Ovary (tissue), 7 donors: ENCODE measurements at regions not wholly inside any gene's neighbourhood (a gene's known extent, or its start where the extent isn't known, plus 50 kb on each side); places are given as distances from the start of the nearest gene placed in this dataset.

ENCODE experiments used
- DNase-seq, 5 donors: peaks; one replicate each; pipeline ENCODE4 v3.0.0-alpha.2; 2019 to 2020
- H3K27ac ChIP-seq, 2 donors: fragments of 200-600 bp; one replicate each; pipeline versions ENCODE4 v1.5.1 to v1.8.0; 2019 to 2022
- H3K27me3 ChIP-seq: fragments of 200-600 bp; one replicate; pipeline ENCODE4 v1.8.0; 2022
- H3K36me3 ChIP-seq: fragments of 200-600 bp; sonication (generic); one replicate; pipeline ENCODE4 v1.5.1; 2019
- H3K4me1 ChIP-seq: one replicate; pipeline ENCODE4 v1.8.1; 2013; ENCODE audit warnings: mild to moderate bottlenecking, moderate library complexity; ENCODE audit not compliant: insufficient read depth
- H3K4me3 ChIP-seq: fragments of 200-600 bp; sonication (generic); one replicate; pipeline ENCODE4 v1.5.1; 2017
- H3K9me3 ChIP-seq, 2 donors: fragments of 200-600 bp in 1 of 2; sonication (generic) in 1 of 2; one replicate each; pipeline versions ENCODE4 v1.5.1 to v1.8.1; 2013 to 2019; ENCODE audit warnings: mild to moderate bottlenecking in 1 of 2, moderate library complexity in 1 of 2
- EP300 ChIP-seq: sonication (generic); formaldehyde crosslinking; IDR thresholded peaks from one replicate; pipeline ENCODE4 v1.6.1; 2017; ENCODE audit warnings: antibody characterized with exemption
- POLR2A ChIP-seq: fragments of 450-650 bp; IDR thresholded peaks from one replicate; pipeline ENCODE4 v1.6.1; 2017; ENCODE audit warnings: antibody characterized with exemption, mild to moderate bottlenecking, moderate library complexity
- WGBS, 3 donors: extraction: QIAGEN DNeasy Blood & Tissue Kit in 1 of 3; methylation state at CpG; one replicate each; pipeline versions ENCODE4 v1.1.5 to v1.1.7; 2013 to 2017; 5-methylcytosine and 5-hydroxymethylcytosine counted together
- intact Hi-C, 4 donors: fragments of 100-400 bp; cut with DNase I; formaldehyde crosslinking; loops; one replicate each; pipeline versions ENCODE4 v1.11.0 to v1.15.1; 2022 to 2023
- TF ChIP-seq, protein P1 (sequence below), 3 donors: fragments of 450-650 bp in 2 of 3; fragments of 200-600 bp in 1 of 3; IDR thresholded peaks; one replicate each; pipeline versions ENCODE4 v1.5.1 to v1.8.0; 2016 to 2022; ENCODE audit warnings: antibody characterized with exemption in 3 of 3, mild to moderate bottlenecking in 1 of 3
- donor health status: DM: no; HTN: no; CAD: no; lungs with moderate emphysema.
- donor health status: DM: no; HTN: no; CAD: no.
- donor health status: Bipolar disorder and iron deficiency.
- donor health status: DM: no; HTN: no; CAD: no.
- donor health status: DM: yes; HTN: yes; CAD: no.

DNA sequence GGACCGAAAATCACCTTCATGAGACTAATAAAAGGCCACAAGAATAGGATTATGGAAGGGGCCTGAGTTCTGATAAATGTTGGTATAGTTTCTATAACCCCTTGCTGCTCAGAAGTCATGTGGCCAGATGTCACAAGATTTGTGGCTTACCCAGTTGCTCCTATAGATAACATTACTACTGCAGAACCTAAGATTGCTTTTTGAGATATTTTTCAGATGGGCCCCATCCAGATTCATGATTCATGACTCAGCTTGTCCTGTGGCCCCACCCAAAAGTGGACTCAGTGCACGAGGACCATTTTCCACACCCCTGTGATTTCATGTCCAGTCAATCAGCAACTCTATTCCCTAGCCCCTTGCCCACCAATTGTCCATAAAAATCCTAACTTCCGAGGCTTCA lies 209.0 kb downstream of the ACTR3B start:
- Histone ChIP-seq H3K4me1 (no peaks in the 10 kb centered on the region), H3K9me3 (no peaks in the 10 kb centered on the region), H3K4me3 (no peak overlapping the region), H3K27ac (no peak overlapping the region), H3K36me3 (no peaks in the 10 kb centered on the region), H3K27me3 (no peaks in the 10 kb centered on the region)
- DNase-seq, result no peak
- TF ChIP-seq POLR2A (no peak), EP300 (no peak)
- TF ChIP-seq, protein P1, sequence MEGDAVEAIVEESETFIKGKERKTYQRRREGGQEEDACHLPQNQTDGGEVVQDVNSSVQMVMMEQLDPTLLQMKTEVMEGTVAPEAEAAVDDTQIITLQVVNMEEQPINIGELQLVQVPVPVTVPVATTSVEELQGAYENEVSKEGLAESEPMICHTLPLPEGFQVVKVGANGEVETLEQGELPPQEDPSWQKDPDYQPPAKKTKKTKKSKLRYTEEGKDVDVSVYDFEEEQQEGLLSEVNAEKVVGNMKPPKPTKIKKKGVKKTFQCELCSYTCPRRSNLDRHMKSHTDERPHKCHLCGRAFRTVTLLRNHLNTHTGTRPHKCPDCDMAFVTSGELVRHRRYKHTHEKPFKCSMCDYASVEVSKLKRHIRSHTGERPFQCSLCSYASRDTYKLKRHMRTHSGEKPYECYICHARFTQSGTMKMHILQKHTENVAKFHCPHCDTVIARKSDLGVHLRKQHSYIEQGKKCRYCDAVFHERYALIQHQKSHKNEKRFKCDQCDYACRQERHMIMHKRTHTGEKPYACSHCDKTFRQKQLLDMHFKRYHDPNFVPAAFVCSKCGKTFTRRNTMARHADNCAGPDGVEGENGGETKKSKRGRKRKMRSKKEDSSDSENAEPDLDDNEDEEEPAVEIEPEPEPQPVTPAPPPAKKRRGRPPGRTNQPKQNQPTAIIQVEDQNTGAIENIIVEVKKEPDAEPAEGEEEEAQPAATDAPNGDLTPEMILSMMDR (IDR thresholded peaks at IDR 0.05), result no peak
- 71 to 85% (median 85%) methylated on average over 3 of the region's 3 CpGs for WGBS, 3 donors
- intact Hi-C loops, result no loop called here

DNA sequence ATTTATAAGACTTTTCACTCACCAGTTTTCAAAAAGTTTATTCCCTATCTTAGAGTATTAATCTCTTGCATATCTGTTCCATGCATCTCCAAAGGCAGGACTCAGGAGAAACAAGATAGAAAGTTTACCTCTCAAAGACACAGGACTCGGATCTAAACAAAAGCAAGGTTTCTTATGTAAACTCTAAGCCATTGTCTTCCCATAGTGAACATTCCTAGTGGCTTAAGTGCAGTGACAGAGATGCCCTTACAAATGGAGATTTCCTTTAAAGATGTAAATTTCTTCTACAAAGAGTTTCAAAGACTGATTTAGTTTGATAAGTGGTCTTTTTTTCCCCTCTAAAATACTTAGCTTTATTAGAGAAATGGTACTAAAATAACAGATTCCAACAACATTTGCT lies 209.8 kb downstream of the ACTR3B start:
- no peak overlapping the region for H3K27ac ChIP-seq
- no peaks in the 10 kb centered on the region for H3K27me3 ChIP-seq
- H3K36me3 ChIP-seq, result no peaks in the 10 kb centered on the region
- H3K4me1 ChIP-seq, result peaks cover 3% of the 10 kb centered on the region
- TF ChIP-seq, protein P1 (IDR thresholded peaks at IDR 0.05), result no peak
- TF ChIP-seq POLR2A, result no peak
- TF ChIP-seq EP300, result no peak
- WGBS, 3 donors, result 73 to 94% (median 86%) methylated on average over 1 of the region's 1 CpG
- intact Hi-C loops, result no loop called here
- no peak for DNase-seq
- H3K9me3 ChIP-seq, result no peaks in the 10 kb centered on the region
- no peak overlapping the region for H3K4me3 ChIP-seq

DNA sequence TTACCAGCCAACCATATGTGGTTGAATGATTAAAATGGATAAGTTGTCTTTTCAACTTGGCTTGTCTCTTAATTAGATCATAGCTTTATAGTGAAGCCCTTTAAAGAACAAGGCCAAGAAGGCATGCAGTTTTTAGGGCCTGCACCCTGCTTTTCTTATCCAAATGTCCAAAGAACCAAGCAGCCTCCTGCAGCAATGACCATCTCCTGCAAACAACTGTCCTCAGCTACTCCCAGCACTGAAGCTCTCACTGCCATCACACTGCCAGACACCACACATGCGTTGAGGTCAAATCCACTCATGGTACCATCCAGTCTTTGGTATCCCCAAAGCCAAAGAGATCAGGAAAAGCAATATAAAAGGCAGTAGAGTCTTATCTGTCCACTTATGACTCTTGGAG lies 210.3 kb downstream of the ACTR3B start:
- TF ChIP-seq, protein P1 (IDR thresholded peaks at IDR 0.05), result no peak
- TF ChIP-seq EP300 (no peak), POLR2A (no peak)
- no peak overlapping the region for H3K4me3 ChIP-seq
- 63 to 86% (median 66%) methylated on average over 1 of the region's 1 CpG for WGBS, 3 donors
- no peaks in the 10 kb centered on the region for H3K9me3 ChIP-seq
- intact Hi-C loops, result no loop called here
- H3K36me3 ChIP-seq, result no peaks in the 10 kb centered on the region
- peaks cover 6% of the 10 kb centered on the region for H3K4me1 ChIP-seq
- H3K27me3 ChIP-seq, result no peaks in the 10 kb centered on the region
- H3K27ac ChIP-seq, result no peak overlapping the region
- DNase-seq, result no peak

DNA sequence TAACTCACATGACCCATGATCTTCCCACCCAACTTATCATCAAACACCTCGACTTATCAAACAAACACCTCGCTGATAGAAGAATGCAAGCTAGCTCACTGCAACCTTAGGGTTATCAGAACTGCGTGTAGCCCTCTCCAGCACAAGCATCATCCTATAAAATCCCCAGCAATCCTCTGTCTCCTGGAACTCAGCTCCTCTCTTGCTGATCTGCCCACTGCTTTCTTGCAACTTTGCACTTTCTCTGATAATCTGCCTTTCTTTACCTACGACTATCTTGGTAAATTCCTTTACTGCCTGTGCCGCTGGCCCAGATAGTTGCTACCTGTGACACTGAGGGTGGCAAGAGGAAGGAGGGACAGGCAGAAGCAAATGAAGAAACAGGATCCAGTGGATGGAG lies 210.9 kb downstream of the ACTR3B start:
- Histone ChIP-seq H3K36me3 (no peaks in the 10 kb centered on the region), H3K4me1 (peaks cover 6% of the 10 kb centered on the region), H3K9me3 (no peaks in the 10 kb centered on the region), H3K27me3 (no peaks in the 10 kb centered on the region), H3K27ac (no peak overlapping the region), H3K4me3 (no peak overlapping the region)
- intact Hi-C loops, result no loop called here
- 78 to 83% (median 81%) methylated on average over 5 of the region's 5 CpGs for WGBS, 3 donors
- TF ChIP-seq EP300, result no peak
- TF ChIP-seq POLR2A, result no peak
- TF ChIP-seq, protein P1 (IDR thresholded peaks at IDR 0.05), result no peak
- no peak for DNase-seq

DNA sequence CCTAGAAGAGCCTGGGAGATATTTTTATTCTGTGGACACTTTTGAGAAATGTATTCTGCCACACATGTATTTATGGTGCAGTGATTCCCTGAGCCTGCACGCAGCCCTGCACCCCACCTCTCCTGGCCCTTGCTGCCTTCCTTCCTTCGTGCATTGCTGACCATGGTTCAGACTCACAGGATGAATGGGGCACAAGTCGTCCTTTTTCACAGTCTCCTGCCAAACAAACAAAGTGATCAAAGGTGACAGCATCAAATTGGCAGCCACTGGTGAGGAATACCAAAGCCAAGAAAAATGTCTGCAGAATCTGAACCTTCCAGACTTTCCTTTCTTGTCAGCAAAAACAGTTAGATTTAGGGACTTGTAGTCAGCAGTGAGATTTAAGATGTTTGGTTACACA lies 215.0 kb downstream of the ACTR3B start:
- no peak for DNase-seq
- Histone ChIP-seq H3K36me3 (no peaks in the 10 kb centered on the region), H3K9me3 (no peaks in the 10 kb centered on the region), H3K4me1 (peaks cover 16% of the 10 kb centered on the region), H3K27ac (no peak overlapping the region), H3K4me3 (no peak overlapping the region), H3K27me3 (no peaks in the 10 kb centered on the region)
- 7 to 8% (median 7%) methylated on average over 3 of the region's 3 CpGs for WGBS, 3 donors
- intact Hi-C loops, result no loop called here
- no peak for TF ChIP-seq EP300
- TF ChIP-seq POLR2A, result no peak
- TF ChIP-seq, protein P1 (IDR thresholded peaks at IDR 0.05), result no peak
